H1 (cell line): ENCODE measurements at regions not wholly inside any gene's neighbourhood (a gene's known extent, or its start where the extent isn't known, plus 50 kb on each side); places are given as distances from the start of the nearest gene placed in this dataset.

Experiments used
- CEBPB ChIP-seq: IDR thresholded peaks from 2 replicates; pipeline ENCODE4 v1.6.1; 2012; ENCODE audit warnings: low read depth, low read length
- RXRA ChIP-seq: IDR thresholded peaks from 2 replicates; pipeline ENCODE4 v1.6.1; 2011; ENCODE audit warnings: low read depth, mild to moderate bottlenecking, low read length, moderate library complexity; ENCODE audit not compliant: insufficient read depth
- TF ChIP-seq, protein P1 (sequence below): fragments of 300-600 bp; sonication (generic); IDR thresholded peaks from 2 replicates; pipeline ENCODE4 v1.7.1; 2012; ENCODE audit warnings: low read length, moderate library complexity, mild to moderate bottlenecking, inconsistent platforms; ENCODE audit not compliant: insufficient replicate concordance
- TF ChIP-seq, protein P2 (sequence below): IDR thresholded peaks from 2 replicates; pipeline ENCODE4 v1.6.1; 2012; ENCODE audit warnings: inconsistent platforms

DNA sequence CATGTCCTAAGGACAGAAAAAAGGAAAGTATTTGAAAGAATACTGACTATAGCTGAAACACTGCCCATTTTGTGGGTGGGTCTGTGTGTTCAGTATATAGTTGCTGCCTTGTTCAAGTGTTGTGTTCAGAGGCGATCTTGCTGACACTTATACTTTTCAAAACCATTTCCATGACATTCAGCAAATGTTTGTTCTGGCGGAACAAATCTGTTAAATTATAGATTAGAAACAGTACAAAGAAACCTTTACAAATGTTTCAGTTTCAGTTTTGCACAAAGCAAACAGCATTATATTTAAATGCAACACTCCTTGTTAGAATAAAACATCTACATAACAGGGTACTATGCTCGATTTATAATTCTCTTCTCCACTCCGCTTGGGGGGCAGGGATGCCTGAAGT is 2276.3 kb downstream of the MAT2B start (continued):
- TF ChIP-seq, protein P1, sequence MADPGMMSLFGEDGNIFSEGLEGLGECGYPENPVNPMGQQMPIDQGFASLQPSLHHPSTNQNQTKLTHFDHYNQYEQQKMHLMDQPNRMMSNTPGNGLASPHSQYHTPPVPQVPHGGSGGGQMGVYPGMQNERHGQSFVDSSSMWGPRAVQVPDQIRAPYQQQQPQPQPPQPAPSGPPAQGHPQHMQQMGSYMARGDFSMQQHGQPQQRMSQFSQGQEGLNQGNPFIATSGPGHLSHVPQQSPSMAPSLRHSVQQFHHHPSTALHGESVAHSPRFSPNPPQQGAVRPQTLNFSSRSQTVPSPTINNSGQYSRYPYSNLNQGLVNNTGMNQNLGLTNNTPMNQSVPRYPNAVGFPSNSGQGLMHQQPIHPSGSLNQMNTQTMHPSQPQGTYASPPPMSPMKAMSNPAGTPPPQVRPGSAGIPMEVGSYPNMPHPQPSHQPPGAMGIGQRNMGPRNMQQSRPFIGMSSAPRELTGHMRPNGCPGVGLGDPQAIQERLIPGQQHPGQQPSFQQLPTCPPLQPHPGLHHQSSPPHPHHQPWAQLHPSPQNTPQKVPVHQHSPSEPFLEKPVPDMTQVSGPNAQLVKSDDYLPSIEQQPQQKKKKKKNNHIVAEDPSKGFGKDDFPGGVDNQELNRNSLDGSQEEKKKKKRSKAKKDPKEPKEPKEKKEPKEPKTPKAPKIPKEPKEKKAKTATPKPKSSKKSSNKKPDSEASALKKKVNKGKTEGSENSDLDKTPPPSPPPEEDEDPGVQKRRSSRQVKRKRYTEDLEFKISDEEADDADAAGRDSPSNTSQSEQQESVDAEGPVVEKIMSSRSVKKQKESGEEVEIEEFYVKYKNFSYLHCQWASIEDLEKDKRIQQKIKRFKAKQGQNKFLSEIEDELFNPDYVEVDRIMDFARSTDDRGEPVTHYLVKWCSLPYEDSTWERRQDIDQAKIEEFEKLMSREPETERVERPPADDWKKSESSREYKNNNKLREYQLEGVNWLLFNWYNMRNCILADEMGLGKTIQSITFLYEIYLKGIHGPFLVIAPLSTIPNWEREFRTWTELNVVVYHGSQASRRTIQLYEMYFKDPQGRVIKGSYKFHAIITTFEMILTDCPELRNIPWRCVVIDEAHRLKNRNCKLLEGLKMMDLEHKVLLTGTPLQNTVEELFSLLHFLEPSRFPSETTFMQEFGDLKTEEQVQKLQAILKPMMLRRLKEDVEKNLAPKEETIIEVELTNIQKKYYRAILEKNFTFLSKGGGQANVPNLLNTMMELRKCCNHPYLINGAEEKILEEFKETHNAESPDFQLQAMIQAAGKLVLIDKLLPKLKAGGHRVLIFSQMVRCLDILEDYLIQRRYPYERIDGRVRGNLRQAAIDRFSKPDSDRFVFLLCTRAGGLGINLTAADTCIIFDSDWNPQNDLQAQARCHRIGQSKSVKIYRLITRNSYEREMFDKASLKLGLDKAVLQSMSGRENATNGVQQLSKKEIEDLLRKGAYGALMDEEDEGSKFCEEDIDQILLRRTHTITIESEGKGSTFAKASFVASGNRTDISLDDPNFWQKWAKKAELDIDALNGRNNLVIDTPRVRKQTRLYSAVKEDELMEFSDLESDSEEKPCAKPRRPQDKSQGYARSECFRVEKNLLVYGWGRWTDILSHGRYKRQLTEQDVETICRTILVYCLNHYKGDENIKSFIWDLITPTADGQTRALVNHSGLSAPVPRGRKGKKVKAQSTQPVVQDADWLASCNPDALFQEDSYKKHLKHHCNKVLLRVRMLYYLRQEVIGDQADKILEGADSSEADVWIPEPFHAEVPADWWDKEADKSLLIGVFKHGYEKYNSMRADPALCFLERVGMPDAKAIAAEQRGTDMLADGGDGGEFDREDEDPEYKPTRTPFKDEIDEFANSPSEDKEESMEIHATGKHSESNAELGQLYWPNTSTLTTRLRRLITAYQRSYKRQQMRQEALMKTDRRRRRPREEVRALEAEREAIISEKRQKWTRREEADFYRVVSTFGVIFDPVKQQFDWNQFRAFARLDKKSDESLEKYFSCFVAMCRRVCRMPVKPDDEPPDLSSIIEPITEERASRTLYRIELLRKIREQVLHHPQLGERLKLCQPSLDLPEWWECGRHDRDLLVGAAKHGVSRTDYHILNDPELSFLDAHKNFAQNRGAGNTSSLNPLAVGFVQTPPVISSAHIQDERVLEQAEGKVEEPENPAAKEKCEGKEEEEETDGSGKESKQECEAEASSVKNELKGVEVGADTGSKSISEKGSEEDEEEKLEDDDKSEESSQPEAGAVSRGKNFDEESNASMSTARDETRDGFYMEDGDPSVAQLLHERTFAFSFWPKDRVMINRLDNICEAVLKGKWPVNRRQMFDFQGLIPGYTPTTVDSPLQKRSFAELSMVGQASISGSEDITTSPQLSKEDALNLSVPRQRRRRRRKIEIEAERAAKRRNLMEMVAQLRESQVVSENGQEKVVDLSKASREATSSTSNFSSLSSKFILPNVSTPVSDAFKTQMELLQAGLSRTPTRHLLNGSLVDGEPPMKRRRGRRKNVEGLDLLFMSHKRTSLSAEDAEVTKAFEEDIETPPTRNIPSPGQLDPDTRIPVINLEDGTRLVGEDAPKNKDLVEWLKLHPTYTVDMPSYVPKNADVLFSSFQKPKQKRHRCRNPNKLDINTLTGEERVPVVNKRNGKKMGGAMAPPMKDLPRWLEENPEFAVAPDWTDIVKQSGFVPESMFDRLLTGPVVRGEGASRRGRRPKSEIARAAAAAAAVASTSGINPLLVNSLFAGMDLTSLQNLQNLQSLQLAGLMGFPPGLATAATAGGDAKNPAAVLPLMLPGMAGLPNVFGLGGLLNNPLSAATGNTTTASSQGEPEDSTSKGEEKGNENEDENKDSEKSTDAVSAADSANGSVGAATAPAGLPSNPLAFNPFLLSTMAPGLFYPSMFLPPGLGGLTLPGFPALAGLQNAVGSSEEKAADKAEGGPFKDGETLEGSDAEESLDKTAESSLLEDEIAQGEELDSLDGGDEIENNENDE = no peak
- no peak for TF ChIP-seq CEBPB
- TF ChIP-seq, protein P2, sequence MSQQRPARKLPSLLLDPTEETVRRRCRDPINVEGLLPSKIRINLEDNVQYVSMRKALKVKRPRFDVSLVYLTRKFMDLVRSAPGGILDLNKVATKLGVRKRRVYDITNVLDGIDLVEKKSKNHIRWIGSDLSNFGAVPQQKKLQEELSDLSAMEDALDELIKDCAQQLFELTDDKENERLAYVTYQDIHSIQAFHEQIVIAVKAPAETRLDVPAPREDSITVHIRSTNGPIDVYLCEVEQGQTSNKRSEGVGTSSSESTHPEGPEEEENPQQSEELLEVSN = no peak
- TF ChIP-seq RXRA = no peak
